ENCODE measurements at regions not wholly inside any gene's neighbourhood (a gene's known extent, or its start where the extent isn't known, plus 50 kb on each side); places are given as distances from the start of the nearest gene placed in this dataset.

- no peak for DNase-seq
Measured at GRCh38 chr15:97446138-97446537, 514.4 kb upstream of the ARRDC4 start.

DNA sequence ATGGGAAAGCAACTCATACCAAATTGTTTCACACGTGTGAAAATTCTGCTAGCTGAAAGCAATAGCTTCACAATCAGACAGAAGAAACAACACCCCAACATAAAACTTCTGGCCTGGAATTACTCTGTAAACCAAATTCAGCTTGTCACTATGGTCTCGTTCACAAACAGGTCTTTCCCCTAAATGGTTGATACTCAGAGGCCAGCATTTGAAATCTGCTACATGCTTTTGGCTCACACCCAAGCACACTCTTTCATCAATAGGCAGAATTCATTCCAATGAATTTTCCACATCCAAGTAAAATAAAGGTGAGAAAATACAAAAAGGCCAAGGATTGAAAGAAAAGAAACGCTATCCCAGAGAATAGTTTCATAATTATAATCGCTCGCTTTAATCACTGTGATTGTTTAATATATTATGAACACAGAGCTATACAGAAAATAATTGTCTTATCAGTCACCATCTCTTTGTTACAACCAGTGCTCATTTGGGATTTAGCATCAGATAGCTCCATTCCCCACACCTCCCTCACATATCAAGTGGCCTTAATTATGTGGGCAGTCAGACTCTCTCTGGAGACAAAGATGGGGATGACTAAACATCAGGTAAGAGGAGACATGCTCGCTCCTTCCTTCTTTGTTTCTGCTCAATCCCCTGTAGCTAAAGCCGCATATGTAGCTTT is 503.8 kb upstream of the ARRDC4 start:
- DNase-seq: no peak

DNA sequence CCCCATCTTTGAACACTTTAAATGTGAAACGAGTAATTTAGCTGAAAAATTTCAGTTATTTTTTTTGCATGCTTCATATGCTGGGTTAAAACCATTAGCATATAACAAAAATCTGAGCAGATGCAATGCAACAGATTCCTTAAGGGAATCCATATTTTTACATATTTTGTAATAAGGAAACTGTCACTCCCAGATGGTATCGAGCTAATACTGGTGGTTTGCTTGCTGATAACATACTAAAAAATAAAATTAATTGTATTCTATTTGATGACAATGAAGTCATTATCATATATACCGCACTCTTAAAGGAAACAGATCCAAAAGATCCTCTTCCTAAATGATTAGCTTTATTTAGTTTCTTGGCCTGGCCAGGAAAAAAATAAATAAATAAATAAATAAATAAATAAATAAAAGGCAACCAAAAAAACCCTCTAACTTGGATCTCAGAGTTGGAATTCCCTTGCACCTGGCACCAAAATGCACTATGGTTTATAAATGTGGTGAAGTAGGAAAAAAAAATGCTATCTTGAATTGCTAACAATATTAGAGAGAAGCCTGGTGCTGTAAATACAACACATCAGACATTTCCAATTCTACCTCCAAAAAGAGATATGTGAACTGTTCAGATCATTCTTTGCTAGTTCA is 503.2 kb upstream of the ARRDC4 start:
- DNase-seq: no peak

- no peak for DNase-seq
Measured at GRCh38 chr15:97459771-97460170, 500.7 kb upstream of the ARRDC4 start.

- no peak for DNase-seq
Measured at GRCh38 chr15:97461226-97461625, 499.3 kb upstream of the ARRDC4 start.

- DNase-seq: no peak
Measured at GRCh38 chr15:97463696-97464095, 496.8 kb upstream of the ARRDC4 start.

GRCh38 chr15:97470417-97470816 is 490.1 kb upstream of the ARRDC4 start:
- no peak for DNase-seq

DNA sequence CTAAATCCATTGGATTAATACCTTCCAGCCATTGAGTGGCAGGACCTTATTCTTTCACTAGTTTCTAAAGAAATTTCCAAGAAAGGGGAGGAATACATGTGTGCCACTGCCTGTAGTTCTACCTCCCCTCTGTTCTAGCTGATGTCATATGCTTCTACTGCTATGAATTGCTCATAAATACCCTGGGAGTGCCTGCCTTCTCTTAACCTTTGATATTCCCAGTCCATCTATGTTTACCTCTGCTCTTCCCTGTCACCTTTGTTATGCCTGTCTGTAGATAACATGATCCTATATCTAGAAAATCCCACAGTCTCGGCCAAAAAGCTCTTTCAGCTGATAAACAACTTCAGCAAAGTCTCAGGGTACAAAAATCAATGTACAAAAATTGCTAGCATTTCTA is 486.9 kb upstream of the ARRDC4 start:
- DNase-seq: no peak

DNA sequence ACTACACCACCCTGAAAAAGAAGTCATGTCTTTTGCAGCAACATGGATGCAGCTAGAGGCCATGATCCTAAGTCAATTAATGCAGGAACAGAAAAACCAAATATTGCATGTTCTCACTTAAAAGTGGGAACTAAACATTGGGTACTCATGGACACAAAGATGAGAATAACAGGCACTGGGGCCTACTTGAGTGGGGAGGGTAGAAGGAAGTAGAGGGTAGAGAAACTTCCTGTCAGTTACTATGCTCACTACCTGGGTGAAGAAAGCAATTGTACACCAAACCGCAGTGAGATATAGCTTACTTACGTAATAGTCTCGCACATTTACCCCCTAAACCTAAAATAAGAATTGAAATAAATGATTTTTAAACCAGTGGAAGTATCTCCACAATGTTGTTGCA is 480.5 kb upstream of the ARRDC4 start:
- no peak for DNase-seq

GRCh38 chr15:97482521-97482920 is 478.0 kb upstream of the ARRDC4 start:
- no peak for DNase-seq

DNA sequence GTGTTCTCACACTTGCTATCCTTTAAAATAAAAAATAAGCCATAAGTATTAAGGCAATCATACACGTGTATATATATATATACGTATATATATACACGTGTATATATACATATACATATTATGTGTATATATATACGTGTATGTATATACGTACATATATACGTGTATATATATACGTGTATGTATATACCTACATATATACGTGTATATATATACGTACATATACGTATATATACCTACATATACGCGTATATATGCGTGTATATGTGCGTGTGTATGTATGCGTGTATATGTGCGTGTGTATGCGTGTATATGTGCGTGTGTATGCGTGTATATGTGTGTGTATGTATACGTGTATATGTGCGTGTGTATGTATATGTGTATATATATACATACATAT is 477.3 kb upstream of the ARRDC4 start:
- DNase-seq: no peak

DNA sequence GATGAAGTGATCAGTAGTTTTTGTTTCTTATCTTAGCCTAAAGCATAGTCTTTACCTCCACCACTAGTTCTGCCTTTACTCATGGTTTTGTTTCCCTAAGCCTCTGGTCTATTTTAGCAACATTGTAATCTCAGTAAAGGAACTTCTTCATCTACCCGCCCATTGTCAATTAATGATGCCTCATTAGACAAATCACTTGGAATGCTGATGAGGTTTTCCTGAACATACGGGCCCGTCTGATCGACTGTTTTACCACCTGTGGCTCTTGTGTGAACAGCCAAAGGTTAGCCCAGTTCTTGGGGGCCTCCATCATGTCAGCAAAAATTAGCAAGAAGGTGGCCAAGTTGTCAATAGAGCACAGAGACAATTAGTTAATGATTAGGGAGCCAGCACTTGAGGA is 470.1 kb upstream of the ARRDC4 start:
- no peak for DNase-seq

DNA sequence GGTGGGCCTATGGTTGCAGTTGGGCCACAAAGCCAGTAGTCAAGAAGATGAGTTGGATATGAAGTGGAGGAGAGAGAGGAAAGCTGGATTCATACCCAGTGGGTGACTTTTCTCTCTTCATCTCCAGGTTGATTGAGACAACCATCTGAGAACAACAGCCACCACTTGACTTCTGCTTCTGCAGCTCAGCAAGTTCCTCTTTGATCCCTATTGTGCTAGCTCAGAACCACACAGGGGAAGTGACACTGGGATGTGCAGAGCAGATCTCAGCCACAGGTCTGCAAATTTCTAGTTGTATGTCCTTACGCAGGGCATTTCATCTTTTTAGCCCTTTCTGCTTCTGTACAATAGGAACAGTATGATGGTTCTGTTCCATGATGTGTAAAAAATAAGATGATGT is 459.2 kb upstream of the ARRDC4 start:
- no peak for DNase-seq

GRCh38 chr15:97502038-97502437 is 458.5 kb upstream of the ARRDC4 start:
- DNase-seq: no peak

- no peak for DNase-seq
Measured at GRCh38 chr15:97504031-97504792, 456.3 kb upstream of the ARRDC4 start.

- DNase-seq: no peak
Measured at GRCh38 chr15:97517737-97518136, 442.8 kb upstream of the ARRDC4 start.

GRCh38 chr15:97520689-97521088 is 439.8 kb upstream of the ARRDC4 start:
- DNase-seq: no peak

- DNase-seq: no peak
Measured at GRCh38 chr15:97521381-97522285, 438.9 kb upstream of the ARRDC4 start.

DNA sequence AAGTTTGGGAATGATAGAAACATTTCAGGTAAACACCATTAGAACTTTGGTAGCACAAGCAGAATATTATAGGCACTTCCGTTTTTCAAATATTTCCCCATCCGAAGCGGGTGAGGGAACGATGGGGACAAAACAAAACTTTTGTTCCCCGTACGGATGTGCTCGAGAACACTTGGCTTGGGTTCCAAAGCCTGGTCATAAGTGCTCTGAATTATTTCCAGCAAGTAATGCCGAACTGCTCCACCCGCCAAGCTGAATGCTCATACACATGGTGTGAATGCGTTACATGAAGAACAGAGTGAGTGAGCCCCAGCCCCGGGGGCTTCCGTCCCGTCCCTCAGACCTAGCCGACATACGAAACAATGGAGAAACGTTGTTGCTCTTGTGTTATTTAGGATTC is 438.2 kb upstream of the ARRDC4 start:
- DNase-seq: no peak

DNA sequence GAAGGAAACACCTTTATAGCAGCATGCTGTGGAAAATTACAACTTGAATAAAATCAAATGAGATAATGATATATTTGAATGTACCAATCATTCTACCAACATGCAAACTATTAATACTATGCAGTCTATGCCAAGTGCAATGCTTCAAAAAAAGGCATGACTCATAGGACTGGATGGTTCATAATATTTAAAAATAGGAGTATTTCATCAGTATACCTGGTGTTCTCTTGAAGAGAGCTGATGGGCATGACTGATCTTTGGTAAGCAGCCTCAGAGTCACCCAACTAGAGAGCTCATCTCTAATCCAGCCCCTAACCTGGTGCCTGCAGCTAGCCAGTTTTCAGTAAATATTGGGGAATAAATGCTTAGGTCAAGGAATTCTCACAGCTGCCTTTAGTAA is 434.7 kb upstream of the ARRDC4 start:
- DNase-seq: no peak

DNA sequence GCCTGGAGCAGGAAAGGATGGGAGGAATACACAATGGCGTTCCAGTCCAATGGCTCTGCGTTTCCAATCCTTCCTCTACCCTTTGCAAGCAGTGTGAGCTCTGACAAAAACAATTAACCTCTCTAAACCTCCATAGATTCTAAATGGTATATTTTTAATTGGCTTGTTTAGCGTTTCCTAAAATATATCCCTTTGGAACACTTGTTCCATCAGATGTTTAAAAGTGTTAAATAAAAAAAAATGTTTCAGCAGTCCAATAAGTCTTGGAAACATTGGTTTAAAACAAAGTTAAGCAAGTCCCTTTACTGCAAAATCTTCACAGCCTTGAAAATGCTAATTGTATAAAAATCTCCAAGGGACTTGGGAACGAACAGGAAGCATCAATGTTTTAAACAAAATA is 432.3 kb upstream of the ARRDC4 start:
- DNase-seq: no peak

DNA sequence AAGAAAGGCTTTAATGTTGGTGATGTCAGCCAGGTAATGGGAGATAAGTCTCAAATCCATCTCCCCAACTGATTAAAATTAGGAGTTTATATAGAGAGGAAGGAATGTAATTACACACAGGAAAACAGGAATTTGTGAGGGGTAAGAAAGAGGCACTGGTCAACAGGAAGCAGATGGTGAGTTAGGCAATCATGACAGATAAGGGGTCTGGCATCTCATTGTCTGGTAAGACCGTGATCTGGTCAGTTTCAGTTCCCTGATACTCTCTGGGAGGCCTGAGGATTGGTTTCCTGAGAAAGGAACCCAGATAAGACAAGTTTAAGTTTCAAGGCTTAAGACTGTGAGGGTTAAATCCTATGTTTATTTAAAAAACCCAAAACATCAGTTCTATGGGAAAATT is 414.7 kb upstream of the ARRDC4 start:
- DNase-seq: no peak

GRCh38 chr15:97547381-97547780 is 413.1 kb upstream of the ARRDC4 start:
- DNase-seq: no peak

Measured in activated naive CD4-positive, alpha-beta T cell treated with Interleukin-2 at 50 U/mL for 16 hours (primary cell).